A673 (cell line): ENCODE measurements at regions not wholly inside any gene's neighbourhood (a gene's known extent, or its start where the extent isn't known, plus 50 kb on each side); places are given as distances from the start of the nearest gene placed in this dataset.

Experiments
- BruUV-seq: library from RNA; stranded (reverse); fragments of 400-500 nt; replicated peaks from 2 replicates; lab custom pipeline; 2021; lab: Mats Ljungman, UMichigan
- CTCF ChIA-PET: fragments of 300-600 bp; sonication (Branson Sonifier 250); formaldehyde crosslinking; loops from one replicate; lab custom pipeline; 2022; ENCODE audit warnings: antibody characterized with exemption; lab: Charles Lee
- POLR2A ChIA-PET: fragments of 300-600 bp; sonication (Branson Sonifier 250); formaldehyde crosslinking; loops from one replicate; lab custom pipeline; 2022; ENCODE audit warnings: antibody characterized with exemption; ENCODE audit not compliant: low non-redundant PET; lab: Charles Lee
- DNase-seq: peaks from one replicate; pipeline ENCODE4 v3.0.0-alpha.2; 2015; ENCODE audit warnings: low spot score
- H3K27ac ChIP-seq: fragments of 200-600 bp; sonication (generic); 2 replicates; pipeline ENCODE4 v1.5.1; 2016; ENCODE audit warnings: mixed run types, low read depth, mild to moderate bottlenecking, mixed read lengths, antibody characterized with exemption, low read length; ENCODE audit not compliant: poor library complexity, severe bottlenecking
- H3K27me3 ChIP-seq: fragments of 200-600 bp; sonication (generic); replicated peaks from 2 replicates; pipeline ENCODE4 v1.6.1; 2017; ENCODE audit warnings: mixed run types, low read depth, mild to moderate bottlenecking, mixed read lengths, antibody characterized with exemption, low read length; ENCODE audit not compliant: insufficient read depth, poor library complexity
- H3K36me3 ChIP-seq: fragments of 200-600 bp; sonication (generic); 2 replicates; pipeline ENCODE4 v1.6.1; 2016; ENCODE audit warnings: mixed run types, mild to moderate bottlenecking, mixed read lengths, antibody characterized with exemption, low read length; ENCODE audit not compliant: insufficient read depth, poor library complexity, severe bottlenecking
- H3K4me1 ChIP-seq: fragments of 200-600 bp; sonication (generic); 2 replicates; pipeline ENCODE4 v1.6.1; 2017; ENCODE audit warnings: mixed run types, mild to moderate bottlenecking, mixed read lengths, antibody characterized with exemption, low read length; ENCODE audit not compliant: insufficient read depth, poor library complexity, severe bottlenecking
- H3K4me3 ChIP-seq: fragments of 200-600 bp; sonication (generic); 2 replicates; pipeline ENCODE4 v1.5.1; 2016; ENCODE audit warnings: low read depth, mixed run types, mild to moderate bottlenecking, mixed read lengths, low read length; ENCODE audit not compliant: poor library complexity, severe bottlenecking
- H3K9me3 ChIP-seq: fragments of 200-600 bp; sonication (generic); 2 replicates; pipeline ENCODE4 v1.6.1; 2016; ENCODE audit warnings: mixed run types, low read depth, mild to moderate bottlenecking, mixed read lengths, antibody characterized with exemption, low read length; ENCODE audit not compliant: poor library complexity, severe bottlenecking
- CTCF ChIP-seq: fragments of 300-800, 200-600 bp; sonication (generic); conservative IDR thresholded peaks from 2 replicates; pipeline ENCODE4 v1.5.1; 2017; ENCODE audit warnings: low read depth, mild to moderate bottlenecking, antibody characterized with exemption, low read length, moderate library complexity, mixed read lengths
- EZH2 ChIP-seq: fragments of 200-600 bp; sonication (generic); IDR thresholded peaks from 2 replicates; pipeline ENCODE4 v1.6.1; 2017; ENCODE audit warnings: borderline replicate concordance, low read depth, mild to moderate bottlenecking, mixed read lengths, antibody characterized with exemption, low read length; ENCODE audit not compliant: poor library complexity, severe bottlenecking
- intact Hi-C: fragments of 100-400 bp; cut with micrococcal nuclease; formaldehyde crosslinking; loops from one replicate; pipeline ENCODE4 v1.10.0; 2022; ENCODE audit not compliant: unreplicated experiment

DNA sequence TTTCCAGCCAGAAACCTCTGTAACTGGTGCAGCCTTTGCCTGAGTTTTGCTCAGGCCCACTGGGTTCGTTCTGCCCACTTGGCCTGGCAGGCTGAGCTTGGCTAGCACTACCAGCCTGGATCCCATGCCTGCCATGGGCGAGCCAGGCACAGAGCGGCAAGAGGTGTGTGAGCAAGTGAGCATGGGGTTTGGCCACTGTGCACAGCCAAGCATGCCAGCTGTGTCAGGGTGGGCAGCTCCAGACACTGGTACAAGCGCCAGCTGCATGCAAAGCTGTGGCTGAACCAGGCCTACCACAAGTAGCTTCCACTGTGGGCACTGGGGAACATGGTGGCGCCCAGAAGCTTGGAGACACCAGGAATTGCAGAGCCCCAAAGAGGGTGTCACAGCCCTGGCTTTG, 56.3 kb upstream of the LDAH start:
- no peak for DNase-seq
- BruUV-seq: no TSS peak

DNA sequence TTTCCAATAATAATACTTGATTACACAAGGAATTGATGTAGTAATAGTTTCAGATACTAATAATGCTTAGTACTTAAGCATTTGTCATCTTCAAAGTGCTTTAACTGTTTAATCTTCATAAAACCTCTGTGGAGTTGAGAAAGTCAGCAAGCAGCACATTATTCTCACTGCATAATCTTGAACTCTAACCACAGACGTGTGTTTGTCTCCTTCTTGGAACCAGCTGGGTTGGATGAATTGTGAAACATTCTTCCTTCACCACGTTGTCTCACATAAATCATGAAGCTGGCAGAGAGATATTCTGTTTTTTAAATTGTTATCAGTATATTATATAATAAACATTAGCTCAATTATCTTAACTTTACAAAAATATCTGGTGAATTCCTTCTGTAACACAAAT, 55.1 kb upstream of the LDAH start:
- ChIA-PET POLR2A (no interaction called here), CTCF (no interaction called here)
- no peaks in the 10 kb centered on the region for H3K9me3 ChIP-seq
- no TSS peak for BruUV-seq
- intact Hi-C loops: no loop called here
- no peaks in the 10 kb centered on the region for H3K4me1 ChIP-seq
- peaks cover 23% of the 10 kb centered on the region for H3K27me3 ChIP-seq
- no peak for DNase-seq
- TF ChIP-seq EZH2 (no peak), CTCF (no peak)
- no peak overlapping the region for H3K4me3 ChIP-seq
- H3K27ac ChIP-seq: no peak overlapping the region
- H3K36me3 ChIP-seq: no peaks in the 10 kb centered on the region

More for the DNA sequence above, 56.3 kb upstream of the LDAH start:
- Histone ChIP-seq H3K27me3 (peaks cover 23% of the 10 kb centered on the region), H3K4me1 (no peaks in the 10 kb centered on the region), H3K9me3 (no peaks in the 10 kb centered on the region), H3K36me3 (no peaks in the 10 kb centered on the region), H3K27ac (no peak overlapping the region), H3K4me3 (no peak overlapping the region)
- intact Hi-C loops: no loop called here
- ChIA-PET POLR2A (no interaction called here), CTCF (no interaction called here)
- TF ChIP-seq CTCF: no peak
- no peak for TF ChIP-seq EZH2
